ENCODE measurements at regions not wholly inside any gene's neighbourhood (a gene's known extent, or its start where the extent isn't known, plus 50 kb on each side); places are given as distances from the start of the nearest gene placed in this dataset.
"Not testable (repeated sequence)": the region's sequence is repeated elsewhere in the genome, so short reads cannot be mapped to it uniquely, and the experiment has no call there.

- DNase-seq (ENCODE audit: low read depth, low spot score) = no peak
- Mint-ChIP-seq H3K4me1 (no peaks in the 10 kb centered on the region), H3K27ac (ENCODE audit: unreplicated experiment) (no peak overlapping the region), H3K27me3 (ENCODE audit: low read depth) (no peaks in the 10 kb centered on the region), H3K36me3 (ENCODE audit: low read depth) (peaks cover 2% of the 10 kb centered on the region), H3K4me3 (no peak overlapping the region), H3K9me3 (peaks cover 13% of the 10 kb centered on the region)
- TF ChIP-seq, protein P1, sequence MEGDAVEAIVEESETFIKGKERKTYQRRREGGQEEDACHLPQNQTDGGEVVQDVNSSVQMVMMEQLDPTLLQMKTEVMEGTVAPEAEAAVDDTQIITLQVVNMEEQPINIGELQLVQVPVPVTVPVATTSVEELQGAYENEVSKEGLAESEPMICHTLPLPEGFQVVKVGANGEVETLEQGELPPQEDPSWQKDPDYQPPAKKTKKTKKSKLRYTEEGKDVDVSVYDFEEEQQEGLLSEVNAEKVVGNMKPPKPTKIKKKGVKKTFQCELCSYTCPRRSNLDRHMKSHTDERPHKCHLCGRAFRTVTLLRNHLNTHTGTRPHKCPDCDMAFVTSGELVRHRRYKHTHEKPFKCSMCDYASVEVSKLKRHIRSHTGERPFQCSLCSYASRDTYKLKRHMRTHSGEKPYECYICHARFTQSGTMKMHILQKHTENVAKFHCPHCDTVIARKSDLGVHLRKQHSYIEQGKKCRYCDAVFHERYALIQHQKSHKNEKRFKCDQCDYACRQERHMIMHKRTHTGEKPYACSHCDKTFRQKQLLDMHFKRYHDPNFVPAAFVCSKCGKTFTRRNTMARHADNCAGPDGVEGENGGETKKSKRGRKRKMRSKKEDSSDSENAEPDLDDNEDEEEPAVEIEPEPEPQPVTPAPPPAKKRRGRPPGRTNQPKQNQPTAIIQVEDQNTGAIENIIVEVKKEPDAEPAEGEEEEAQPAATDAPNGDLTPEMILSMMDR (conservative IDR thresholded peaks at IDR 0.05) = no peak
These were observed 275.5 kb downstream of the AKAIN1 start for GRCh38 chr18:4921548-4921947.

DNA sequence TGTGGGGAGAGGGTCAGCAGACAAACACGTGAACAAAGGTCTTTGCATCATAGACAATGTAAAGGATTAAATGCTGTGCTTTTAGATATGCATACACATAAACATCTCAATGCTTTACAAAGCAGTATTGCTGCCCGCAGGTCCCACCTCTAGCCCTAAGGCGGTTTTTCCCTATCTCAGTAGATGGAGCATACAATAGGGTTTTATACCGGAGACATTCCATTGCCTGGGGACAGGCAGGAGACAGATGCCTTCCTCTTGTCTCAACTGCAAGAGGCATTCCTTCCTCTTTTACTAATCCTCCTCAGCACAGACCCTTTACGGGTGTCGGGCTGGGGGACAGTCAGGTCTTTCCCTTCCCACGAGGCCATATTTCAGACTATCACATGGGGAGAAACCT, 279.5 kb downstream of the AKAIN1 start:
- H3K27me3 Mint-ChIP-seq (ENCODE audit: low read depth); H3K36me3 Mint-ChIP-seq (ENCODE audit: low read depth); H3K27ac Mint-ChIP-seq (ENCODE audit: unreplicated experiment): not testable (repeated sequence)

DNA sequence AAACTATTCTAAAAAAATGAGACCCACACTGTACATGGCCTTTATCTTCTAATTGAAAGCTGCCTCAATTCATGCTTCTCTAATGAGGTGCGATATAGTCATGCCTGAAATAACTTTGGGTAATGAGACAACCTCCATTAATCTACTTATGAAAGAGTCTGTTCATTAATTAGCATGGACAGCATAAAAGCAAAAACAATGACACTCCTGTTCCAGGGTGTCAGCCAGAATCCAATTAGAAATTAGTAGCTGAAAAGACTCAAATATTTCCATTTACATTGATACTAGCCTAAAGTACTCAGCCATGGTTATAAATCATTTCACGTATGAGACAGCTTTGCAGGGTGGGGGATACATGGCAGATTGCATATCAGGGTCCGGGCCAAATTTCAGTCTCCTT, 288.7 kb downstream of the AKAIN1 start:
- H3K36me3 Mint-ChIP-seq (ENCODE audit: low read depth) = peaks cover 4% of the 10 kb centered on the region
- no peak overlapping the region for H3K4me3 Mint-ChIP-seq
- DNase-seq (ENCODE audit: low read depth, low spot score) = no peak
- no peak overlapping the region for H3K27ac Mint-ChIP-seq (ENCODE audit: unreplicated experiment)
- TF ChIP-seq, protein P1 (conservative IDR thresholded peaks at IDR 0.05) = no peak
- no peaks in the 10 kb centered on the region for H3K9me3 Mint-ChIP-seq
- H3K27me3 Mint-ChIP-seq (ENCODE audit: low read depth) = no peaks in the 10 kb centered on the region
- peaks cover 19% of the 10 kb centered on the region for H3K4me1 Mint-ChIP-seq

More for the DNA sequence above, 279.5 kb downstream of the AKAIN1 start:
- H3K4me1 Mint-ChIP-seq; H3K4me3 Mint-ChIP-seq; DNase-seq (ENCODE audit: low read depth, low spot score): not testable (repeated sequence)
- H3K9me3 Mint-ChIP-seq = peaks cover 15% of the 10 kb centered on the region

DNA sequence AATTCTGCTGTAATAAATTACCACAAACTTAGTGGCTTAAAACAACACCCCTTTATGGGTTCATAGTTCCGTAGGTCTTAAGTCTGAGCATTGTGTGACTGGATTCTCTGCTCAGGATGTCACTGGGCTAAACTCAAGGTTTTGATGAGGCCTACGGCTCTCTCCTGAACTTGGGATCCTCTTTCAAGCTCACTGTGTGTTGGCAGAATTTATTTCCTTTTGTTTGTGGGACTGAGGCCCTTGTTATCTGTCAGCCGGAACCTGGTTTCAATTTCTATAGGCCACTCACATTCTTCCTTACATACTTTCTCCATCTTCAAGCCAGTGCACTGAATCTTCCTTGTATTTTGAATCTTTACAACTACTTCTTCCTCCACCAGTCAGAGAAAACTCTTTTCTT, 290.2 kb downstream of the AKAIN1 start:
- TF ChIP-seq, protein P1 (conservative IDR thresholded peaks at IDR 0.05) = no peak
- no peaks in the 10 kb centered on the region for H3K27me3 Mint-ChIP-seq (ENCODE audit: low read depth)
- H3K27ac Mint-ChIP-seq (ENCODE audit: unreplicated experiment) = no peak overlapping the region
- H3K9me3 Mint-ChIP-seq = peaks cover 2% of the 10 kb centered on the region
- H3K4me1 Mint-ChIP-seq = peaks cover 19% of the 10 kb centered on the region
- no peaks in the 10 kb centered on the region for H3K36me3 Mint-ChIP-seq (ENCODE audit: low read depth)
- no peak overlapping the region for H3K4me3 Mint-ChIP-seq
- no peak for DNase-seq (ENCODE audit: low read depth, low spot score)

GRCh38 chr18:4888251-4889040, 308.6 kb downstream of the AKAIN1 start:
- Mint-ChIP-seq H3K27me3 (ENCODE audit: low read depth) (no peaks in the 10 kb centered on the region), H3K9me3 (peaks cover 3% of the 10 kb centered on the region), H3K36me3 (ENCODE audit: low read depth) (peaks cover 4% of the 10 kb centered on the region), H3K27ac (ENCODE audit: unreplicated experiment) (no peak overlapping the region), H3K4me1 (no peaks in the 10 kb centered on the region), H3K4me3 (no peak overlapping the region)
- no peak for DNase-seq (ENCODE audit: low read depth, low spot score)
- TF ChIP-seq, protein P1 (conservative IDR thresholded peaks at IDR 0.05) = no peak

GRCh38 chr18:4878480-4878879, 318.6 kb downstream of the AKAIN1 start:
- Mint-ChIP-seq H3K9me3 (peaks cover 6% of the 10 kb centered on the region), H3K27ac (ENCODE audit: unreplicated experiment) (no peak overlapping the region), H3K4me1 (no peaks in the 10 kb centered on the region), H3K4me3 (no peak overlapping the region), H3K27me3 (ENCODE audit: low read depth) (no peaks in the 10 kb centered on the region), H3K36me3 (ENCODE audit: low read depth) (peaks cover 11% of the 10 kb centered on the region)
- DNase-seq (ENCODE audit: low read depth, low spot score) = no peak
- TF ChIP-seq, protein P1 (conservative IDR thresholded peaks at IDR 0.05) = no peak
